GM18861 (cell line): ENCODE measurements at regions not wholly inside any gene's neighbourhood (a gene's known extent, or its start where the extent isn't known, plus 50 kb on each side); places are given as distances from the start of the nearest gene placed in this dataset.
"Not testable (repeated sequence)": the region's sequence is repeated elsewhere in the genome, so short reads cannot be mapped to it uniquely, and the experiment has no call there.

ENCODE experiments used
- ATAC-seq: cut with Tn5 transposase; IDR thresholded peaks from one replicate; pipeline ENCODE4 v1.9.1; 2021; ENCODE audit not compliant: unreplicated experiment

- no peak for ATAC-seq
Measured at GRCh38 chr22:47618180-47619010, 855.9 kb downstream of the TBC1D22A start.

DNA sequence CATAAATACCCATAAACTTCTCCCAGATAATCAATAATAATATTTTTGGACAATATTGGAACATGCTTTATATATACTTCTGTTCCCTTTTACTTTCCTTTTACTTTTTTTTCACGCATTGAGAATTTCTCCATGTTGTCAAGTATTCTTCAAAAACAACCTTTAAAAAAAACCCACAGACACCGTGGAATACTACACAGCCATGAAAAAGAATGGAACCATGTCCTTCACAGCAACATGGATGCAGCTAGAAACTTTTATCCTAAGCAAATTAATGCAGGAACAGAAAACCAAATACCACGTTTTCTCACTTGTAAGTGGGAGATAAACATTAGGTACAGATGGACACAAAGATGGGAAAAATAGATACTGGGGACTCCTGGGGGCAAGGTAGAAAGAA is 854.7 kb downstream of the TBC1D22A start:
- no peak for ATAC-seq

DNA sequence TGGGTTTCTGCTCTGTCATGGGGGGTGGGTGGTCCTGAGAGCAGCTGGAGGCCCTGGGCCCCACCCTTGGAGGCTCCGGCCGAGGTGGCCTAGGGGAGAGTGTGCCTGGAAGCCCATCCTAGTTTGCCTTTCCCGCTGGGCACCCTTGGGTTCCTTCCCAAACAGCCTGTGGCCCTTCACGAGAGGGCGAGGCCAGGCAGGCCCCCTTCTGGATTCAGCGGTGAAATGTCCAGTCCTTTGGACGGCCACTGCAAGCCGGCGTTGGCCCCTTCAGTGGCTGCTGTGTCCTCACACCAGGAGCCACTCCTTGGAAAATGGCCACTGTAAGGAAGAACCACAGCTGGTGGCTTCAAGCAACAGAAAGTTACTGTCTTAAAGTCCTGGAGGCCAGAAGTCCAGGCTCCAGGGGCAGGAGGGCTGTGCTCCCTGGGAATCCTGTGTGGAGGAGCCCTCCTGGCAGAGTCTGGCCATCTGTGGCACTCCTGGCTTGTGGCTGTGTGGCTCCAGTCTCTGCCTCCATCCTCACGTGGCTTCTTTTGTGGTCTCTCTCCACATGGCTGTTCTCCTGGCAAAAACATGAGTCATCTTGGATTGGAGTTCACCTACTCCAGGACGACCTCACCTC is 854.1 kb downstream of the TBC1D22A start:
- no peak for ATAC-seq

DNA sequence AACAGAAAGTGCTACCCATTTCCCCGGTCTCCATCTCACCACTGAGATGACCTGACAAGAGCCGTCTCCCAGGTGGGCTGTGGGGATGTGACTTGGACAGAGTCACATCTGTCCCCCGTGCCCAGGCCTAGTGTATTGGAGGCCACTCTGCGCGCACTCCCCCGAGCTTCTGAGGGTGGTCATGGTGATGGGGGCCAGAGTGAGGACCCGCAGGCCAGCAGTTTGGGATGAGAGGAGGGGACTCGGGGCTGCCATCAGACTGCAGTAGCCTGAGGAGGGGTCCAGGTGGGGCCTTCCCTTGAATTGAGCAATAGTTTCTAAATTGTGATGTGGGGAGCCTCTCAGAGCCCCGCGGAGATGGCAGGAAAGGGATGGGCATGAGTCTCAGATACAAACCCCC is 852.6 kb downstream of the TBC1D22A start:
- no peak for ATAC-seq

DNA sequence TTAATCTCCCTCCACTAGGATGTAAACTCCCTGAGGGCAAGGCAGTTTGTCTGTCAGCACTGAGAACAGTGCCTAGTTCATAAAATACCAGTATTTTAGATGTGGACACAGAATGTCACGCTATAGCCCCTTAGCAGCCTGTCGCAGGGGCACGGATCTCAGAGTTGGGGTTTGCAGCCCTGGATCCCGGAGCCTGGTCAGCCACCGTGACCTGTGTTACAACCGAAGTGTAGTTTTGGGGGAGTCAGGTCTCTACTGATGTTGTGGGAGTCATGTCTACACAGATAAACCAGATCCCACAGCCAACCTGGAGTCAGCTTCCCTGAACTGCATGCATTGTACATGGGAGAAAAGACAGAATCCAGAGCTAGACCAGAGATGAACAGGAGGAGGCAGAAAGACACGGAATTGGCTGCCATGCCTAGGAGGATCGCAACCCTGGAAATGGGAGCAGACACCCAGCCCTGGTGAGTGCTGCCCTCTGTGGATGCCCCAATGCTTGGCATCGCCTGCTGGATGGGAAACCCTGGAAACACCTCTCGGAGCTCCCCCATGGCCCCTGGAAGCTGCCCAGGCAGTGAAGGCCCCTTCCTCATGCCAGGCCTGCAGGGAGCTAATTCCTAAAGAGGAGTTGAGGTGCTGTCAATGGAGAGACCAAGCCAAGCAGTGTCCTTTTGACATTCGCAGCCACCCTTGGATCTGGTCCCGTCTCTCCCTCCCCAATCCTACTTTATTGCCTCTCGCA is 851.3 kb downstream of the TBC1D22A start:
- ATAC-seq: no peak

GRCh38 chr22:47613181-47613580 is 850.7 kb downstream of the TBC1D22A start:
- not testable (repeated sequence) for ATAC-seq

DNA sequence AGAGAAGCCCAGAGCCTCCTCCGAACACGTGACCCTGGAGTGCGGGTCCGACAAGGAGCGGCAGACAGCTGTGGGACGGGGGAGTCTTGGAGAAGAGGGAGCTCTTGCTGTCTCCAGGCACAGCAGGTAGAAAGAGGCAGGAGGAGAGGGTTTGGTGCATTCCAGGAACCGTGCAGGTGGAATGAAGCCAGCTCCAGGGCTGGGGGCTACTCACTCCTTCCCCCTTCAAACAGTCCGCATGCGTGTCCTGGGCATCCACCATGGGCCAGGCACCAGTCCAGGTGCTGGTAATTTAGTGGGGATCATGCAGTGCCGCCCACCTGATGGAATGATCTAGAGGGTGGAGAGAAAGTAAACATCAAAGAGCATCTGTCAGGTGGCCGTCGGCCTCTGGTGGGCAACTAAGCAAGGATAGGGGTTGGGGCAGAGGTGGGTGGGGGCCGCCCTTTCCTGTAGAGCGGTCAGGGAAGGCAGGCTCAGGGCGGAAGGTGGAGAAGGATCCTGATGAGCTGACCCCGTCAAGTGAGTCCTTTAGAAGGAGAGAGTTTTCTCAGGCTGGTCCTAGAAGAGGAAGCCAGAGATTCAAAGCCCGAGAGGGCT is 850.0 kb downstream of the TBC1D22A start:
- no peak for ATAC-seq

DNA sequence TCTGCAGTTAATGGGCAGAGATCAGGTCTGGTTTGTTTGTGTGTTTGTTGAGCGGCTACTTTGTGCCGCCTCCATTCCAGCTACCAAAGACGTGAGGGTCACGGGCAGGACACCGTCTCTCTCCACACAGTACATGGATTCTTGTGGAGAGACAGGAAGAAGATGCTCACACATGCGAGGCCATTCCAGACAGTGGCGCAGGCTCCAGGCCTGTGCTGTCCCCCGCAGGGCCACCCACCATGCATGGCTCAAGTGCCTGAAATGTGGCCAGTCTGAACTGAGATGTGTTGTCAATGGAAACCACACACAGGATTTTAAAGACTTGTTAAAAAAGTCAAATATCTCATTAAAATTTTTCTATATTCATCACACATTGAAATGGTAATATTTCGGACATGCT is 848.3 kb downstream of the TBC1D22A start:
- ATAC-seq: no peak

DNA sequence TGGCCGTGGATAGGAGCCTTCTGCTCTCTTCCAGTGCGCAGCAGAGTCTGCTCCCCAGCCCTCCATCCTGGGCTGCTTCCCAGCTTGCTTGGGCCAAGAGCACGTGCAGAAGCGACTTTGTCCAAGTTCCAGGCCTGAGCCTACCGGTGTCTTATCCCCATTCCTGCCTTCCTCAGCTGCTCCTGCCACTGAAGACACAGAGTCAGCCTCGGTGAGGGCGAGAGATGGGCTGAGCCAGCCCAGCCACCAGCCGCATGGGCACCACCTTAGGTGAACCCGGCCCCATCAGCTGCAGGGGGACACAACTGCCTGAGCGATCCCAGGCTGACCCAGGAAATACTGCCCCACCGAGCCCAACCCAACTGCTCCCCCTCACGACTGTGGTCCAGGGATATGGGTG is 847.8 kb downstream of the TBC1D22A start:
- no peak for ATAC-seq

- ATAC-seq: no peak
Measured at GRCh38 chr22:47609653-47610052, 847.2 kb downstream of the TBC1D22A start.

DNA sequence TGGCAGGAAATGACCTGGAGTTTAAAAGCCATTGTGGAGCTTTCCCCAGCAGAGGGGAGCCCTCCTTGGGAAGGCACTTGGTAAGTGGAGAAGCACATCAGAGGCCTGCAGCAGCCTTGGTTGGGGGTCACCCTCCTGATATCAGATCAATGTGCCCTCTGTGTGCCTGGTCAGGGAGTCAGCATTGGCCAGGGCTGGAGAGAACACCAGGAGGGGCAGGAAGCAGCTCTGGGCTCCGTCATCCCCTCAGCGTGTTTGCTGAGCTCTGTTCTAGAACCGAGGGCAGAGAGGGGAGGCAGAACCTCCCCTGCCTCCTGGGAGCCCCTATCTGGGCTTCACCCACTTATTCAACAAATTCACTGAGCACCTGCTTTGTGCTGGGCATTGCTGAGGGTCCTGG is 846.0 kb downstream of the TBC1D22A start:
- ATAC-seq: no peak

DNA sequence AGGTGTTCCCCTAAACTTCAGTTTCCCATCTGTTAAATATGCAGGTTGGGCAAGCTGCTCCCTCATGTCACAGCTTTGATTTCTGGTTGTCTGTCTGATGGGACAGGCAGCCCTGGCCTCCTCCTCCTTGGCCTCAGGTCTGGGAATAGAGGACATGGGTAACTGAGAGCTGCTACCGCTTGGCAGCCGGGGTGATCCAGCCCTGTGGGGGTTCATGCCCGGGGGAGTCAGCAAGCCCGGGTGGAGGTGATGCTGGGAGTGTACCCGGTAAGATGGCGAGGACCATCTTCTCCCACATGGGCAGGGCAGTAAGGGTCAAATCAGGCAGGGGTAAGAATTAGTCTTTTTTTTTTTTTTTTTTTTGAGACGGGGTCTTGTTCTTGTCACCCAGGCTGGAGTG is 845.0 kb downstream of the TBC1D22A start:
- no peak for ATAC-seq

GRCh38 chr22:47606426-47606825 is 844.0 kb downstream of the TBC1D22A start:
- ATAC-seq: no peak

GRCh38 chr22:47605886-47606285 is 843.4 kb downstream of the TBC1D22A start:
- ATAC-seq: no peak

GRCh38 chr22:47605441-47605840 is 843.0 kb downstream of the TBC1D22A start:
- no peak for ATAC-seq

DNA sequence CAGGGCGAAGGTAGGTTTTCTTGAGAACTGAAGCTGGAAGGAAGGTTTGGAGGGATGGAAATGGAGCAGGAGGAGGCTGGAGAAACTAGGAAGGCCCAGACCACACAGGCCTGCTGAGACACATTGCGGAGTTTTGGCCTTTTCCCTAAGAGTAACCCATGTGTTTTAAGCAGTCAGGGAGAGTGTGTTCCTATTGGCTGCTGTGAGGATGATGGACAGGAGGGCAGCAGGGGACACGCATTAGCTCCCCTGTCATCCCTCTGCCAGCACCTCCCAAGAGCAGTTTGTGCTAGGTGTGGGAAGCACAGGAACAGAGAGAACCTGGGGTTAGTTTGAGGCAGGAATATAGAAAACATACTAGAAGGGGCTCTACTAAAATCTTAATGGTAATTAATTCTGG is 842.1 kb downstream of the TBC1D22A start:
- ATAC-seq: no peak

- ATAC-seq: no peak
Measured at GRCh38 chr22:47602732-47603131, 840.3 kb downstream of the TBC1D22A start.

DNA sequence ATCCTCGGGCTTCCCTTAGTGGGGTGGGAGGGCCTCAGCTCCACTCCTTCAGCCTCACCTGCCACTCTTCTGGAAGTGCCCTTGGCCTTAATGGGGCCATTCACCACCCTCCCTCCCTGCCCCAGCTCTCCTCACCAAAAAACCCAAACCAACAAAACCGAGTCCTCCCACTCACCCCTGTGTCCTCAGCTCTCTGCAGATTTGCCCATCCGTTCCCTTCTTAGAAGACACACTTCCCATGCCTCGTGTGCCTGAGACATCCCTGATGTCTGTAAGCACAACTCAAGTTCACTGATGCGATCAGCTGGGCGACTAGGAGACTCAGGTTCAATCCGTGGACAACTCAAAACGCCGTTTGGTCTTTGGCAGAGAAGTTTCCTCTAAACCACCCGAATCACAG is 839.2 kb downstream of the TBC1D22A start:
- ATAC-seq: no peak

GRCh38 chr22:47600791-47601625 is 838.6 kb downstream of the TBC1D22A start:
- ATAC-seq: no peak

GRCh38 chr22:47600281-47600680 is 837.8 kb downstream of the TBC1D22A start:
- no peak for ATAC-seq

GRCh38 chr22:47599753-47600152 is 837.3 kb downstream of the TBC1D22A start:
- no peak for ATAC-seq
